ENCODE measurements at regions not wholly inside any gene's neighbourhood (a gene's known extent, or its start where the extent isn't known, plus 50 kb on each side); places are given as distances from the start of the nearest gene placed in this dataset.

DNA sequence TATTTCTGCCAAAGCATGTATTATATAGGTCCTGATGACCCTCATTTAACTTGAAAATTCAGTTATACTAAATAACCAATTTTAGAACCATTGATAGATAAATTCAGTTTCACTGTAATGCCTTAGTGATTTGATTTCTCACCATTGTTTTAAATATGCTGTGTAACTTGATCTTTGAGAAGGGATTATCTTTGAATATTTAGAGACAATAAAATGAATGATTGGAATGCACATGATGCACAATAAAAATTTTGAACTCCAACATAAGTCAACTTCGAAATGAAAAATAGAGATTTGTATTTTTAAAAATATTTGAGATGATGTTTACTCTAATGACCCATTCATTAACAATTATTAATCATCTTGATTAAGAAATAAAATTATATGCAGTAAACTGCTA is 654.5 kb downstream of the OLFM4 start:
- H3K9me3 ChIP-seq = no peaks in the 10 kb centered on the region
- H3K4me1 ChIP-seq = no peaks in the 10 kb centered on the region
- no peak overlapping the region for H3K4me3 ChIP-seq
- no peaks in the 10 kb centered on the region for H3K27me3 ChIP-seq
- no peak for DNase-seq (ENCODE audit: low spot score in 2 of 2)
- TF ChIP-seq, protein P1, sequence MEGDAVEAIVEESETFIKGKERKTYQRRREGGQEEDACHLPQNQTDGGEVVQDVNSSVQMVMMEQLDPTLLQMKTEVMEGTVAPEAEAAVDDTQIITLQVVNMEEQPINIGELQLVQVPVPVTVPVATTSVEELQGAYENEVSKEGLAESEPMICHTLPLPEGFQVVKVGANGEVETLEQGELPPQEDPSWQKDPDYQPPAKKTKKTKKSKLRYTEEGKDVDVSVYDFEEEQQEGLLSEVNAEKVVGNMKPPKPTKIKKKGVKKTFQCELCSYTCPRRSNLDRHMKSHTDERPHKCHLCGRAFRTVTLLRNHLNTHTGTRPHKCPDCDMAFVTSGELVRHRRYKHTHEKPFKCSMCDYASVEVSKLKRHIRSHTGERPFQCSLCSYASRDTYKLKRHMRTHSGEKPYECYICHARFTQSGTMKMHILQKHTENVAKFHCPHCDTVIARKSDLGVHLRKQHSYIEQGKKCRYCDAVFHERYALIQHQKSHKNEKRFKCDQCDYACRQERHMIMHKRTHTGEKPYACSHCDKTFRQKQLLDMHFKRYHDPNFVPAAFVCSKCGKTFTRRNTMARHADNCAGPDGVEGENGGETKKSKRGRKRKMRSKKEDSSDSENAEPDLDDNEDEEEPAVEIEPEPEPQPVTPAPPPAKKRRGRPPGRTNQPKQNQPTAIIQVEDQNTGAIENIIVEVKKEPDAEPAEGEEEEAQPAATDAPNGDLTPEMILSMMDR (IDR thresholded peaks at IDR 0.05) = no peak
- H3K27ac ChIP-seq = no peak overlapping the region
- H3K36me3 ChIP-seq = no peaks in the 10 kb centered on the region
- intact Hi-C loops (cut with DNase I) = no loop called here

DNA sequence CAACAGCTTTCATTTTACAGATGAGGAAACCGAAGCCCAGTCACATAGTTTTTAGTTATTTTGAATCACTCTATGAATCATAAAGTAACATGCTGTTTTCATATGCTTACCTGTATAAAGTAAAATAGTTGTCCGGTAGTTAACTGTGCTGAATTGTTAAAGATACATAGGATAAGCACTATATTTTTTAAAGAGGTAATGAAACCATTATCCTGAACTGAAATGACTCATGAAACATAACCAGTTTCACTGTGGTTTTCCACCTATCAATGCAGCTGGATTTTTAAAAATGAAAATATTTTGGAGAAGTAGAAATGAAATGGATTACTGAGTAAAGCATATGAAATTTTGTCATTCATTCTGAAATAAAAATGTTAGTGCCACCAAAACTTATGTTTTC is 655.0 kb downstream of the OLFM4 start:
- no peak overlapping the region for H3K4me3 ChIP-seq
- no peaks in the 10 kb centered on the region for H3K27me3 ChIP-seq
- TF ChIP-seq, protein P1 (IDR thresholded peaks at IDR 0.05) = no peak
- intact Hi-C loops (cut with DNase I) = no loop called here
- no peak for DNase-seq (ENCODE audit: low spot score in 2 of 2)
- no peaks in the 10 kb centered on the region for H3K36me3 ChIP-seq
- no peaks in the 10 kb centered on the region for H3K9me3 ChIP-seq
- no peak overlapping the region for H3K27ac ChIP-seq
- no peaks in the 10 kb centered on the region for H3K4me1 ChIP-seq

DNA sequence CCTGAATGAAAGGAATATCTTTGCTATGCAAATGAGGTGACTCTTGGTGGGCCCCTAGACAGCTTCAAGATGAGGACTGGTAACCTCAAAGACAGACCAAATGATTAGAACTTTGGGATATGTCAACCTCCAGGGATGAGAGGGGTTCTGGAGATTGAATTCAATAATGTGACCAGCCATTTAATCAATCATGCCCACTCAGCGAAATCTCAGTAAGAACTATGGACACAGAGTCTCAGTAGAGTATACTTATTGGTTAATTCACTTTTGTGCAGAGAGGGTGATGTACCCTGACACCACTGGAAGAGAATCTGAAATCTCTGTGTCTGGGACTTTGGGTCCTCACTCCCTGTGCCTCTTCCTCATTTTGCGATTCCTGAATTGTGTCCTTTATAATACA is 662.8 kb downstream of the OLFM4 start:
- Histone ChIP-seq H3K36me3 (no peaks in the 10 kb centered on the region), H3K9me3 (no peaks in the 10 kb centered on the region), H3K4me1 (no peaks in the 10 kb centered on the region), H3K27ac (no peak overlapping the region), H3K27me3 (no peaks in the 10 kb centered on the region), H3K4me3 (no peak overlapping the region)
- DNase-seq (ENCODE audit: low spot score in 2 of 2) = no peak
- TF ChIP-seq, protein P1 (IDR thresholded peaks at IDR 0.05) = no peak
- intact Hi-C loops (cut with DNase I) = no loop called here

DNA sequence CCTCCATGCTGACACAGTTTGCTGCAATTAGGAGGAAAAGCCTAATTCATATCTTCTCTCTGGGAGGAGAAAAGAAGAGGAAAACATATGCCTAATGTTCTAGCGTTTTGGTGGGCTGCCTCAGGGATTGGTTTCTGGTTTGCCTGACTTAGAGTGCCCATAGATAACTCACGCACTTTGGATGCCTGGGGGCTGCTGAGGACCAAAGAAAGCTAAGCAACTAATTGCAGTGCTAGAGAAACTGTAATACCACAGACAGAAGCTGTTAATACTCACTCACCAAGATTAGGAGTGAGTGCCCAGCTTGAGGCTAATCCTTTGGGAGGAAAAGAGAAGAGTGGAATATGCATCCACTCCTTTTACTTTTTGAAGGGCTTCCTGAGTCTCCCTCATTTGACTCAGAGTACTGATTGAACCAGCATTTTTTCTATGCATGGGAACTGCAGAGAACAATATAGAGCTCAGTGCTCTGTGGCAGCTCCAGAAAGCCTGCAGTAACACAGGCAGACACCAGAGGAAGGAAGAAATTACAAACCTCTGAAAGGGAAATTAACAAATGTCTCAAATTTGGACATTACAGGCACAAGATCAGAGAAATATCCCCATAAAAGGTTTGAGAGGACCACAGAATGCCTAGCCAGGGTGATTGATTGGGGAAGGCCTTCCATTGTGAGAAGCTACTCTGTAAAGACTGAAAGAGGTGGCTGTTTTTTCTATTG is 666.4 kb downstream of the OLFM4 start:
- TF ChIP-seq, protein P1 (IDR thresholded peaks at IDR 0.05) = no peak
- Histone ChIP-seq H3K9me3 (peaks cover 0 to 4% of the 10 kb centered on the region in 2 donors), H3K27ac (no peak overlapping the region), H3K4me3 (no peak overlapping the region), H3K4me1 (no peaks in the 10 kb centered on the region), H3K36me3 (no peaks in the 10 kb centered on the region), H3K27me3 (no peaks in the 10 kb centered on the region)
- DNase-seq (ENCODE audit: low spot score in 2 of 2) = no peak
- intact Hi-C loops (cut with DNase I) = no loop called here

DNA sequence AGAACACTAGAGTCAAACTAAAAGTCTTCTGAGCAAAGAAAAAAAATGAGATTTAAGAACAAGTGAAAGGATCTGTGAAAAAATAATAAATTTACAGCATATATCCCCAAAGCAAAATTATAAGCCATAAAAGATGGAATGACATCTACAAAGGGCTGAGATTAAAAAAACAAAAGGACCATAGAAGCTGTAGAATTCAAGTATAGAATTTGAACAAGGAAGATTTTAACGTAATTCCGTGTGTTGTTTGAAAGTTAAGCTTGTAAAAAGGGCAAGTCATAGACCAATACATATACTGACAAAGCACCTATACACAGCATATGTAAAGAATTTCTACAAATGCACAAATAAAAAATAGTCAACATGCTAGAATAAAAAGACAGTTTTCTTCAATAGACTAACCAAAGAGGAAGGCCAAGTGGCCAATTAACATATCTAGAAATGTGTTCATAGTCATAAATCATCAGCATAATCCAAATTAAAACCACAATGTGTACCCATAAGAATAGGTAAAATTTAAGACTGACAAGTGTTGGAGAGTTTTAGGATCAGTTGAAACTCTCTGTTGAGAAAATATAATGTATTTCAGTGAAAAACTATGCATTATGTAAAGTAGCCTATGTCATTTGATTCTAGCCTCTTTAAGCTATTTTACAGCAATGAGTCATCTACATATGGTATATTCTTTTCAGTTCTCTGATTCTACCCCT is 674.9 kb downstream of the OLFM4 start:
- no peak overlapping the region for H3K4me3 ChIP-seq
- DNase-seq (ENCODE audit: low spot score in 2 of 2) = no peak
- TF ChIP-seq, protein P1 (IDR thresholded peaks at IDR 0.05) = no peak
- no peak overlapping the region for H3K27ac ChIP-seq
- H3K36me3 ChIP-seq = no peaks in the 10 kb centered on the region
- no peaks in the 10 kb centered on the region for H3K4me1 ChIP-seq
- no peaks in the 10 kb centered on the region for H3K27me3 ChIP-seq
- intact Hi-C loops (cut with DNase I) = no loop called here
- no peaks in the 10 kb centered on the region for H3K9me3 ChIP-seq
